Neural crest cell (in vitro differentiated cells): ENCODE measurements at regions not wholly inside any gene's neighbourhood (a gene's known extent, or its start where the extent isn't known, plus 50 kb on each side); places are given as distances from the start of the nearest gene placed in this dataset.

Experiments used
- DNase-seq: peaks from one replicate; pipeline ENCODE4 v3.0.0; 2021; ENCODE audit warnings: low read depth, mixed read lengths, low spot score
- H3K27ac Mint-ChIP-seq: one replicate; pipeline ENCODE4 v1.8.0; 2021; ENCODE audit warnings: mild to moderate bottlenecking, mixed read lengths; ENCODE audit not compliant: unreplicated experiment
- H3K27me3 Mint-ChIP-seq: 2 replicates; pipeline ENCODE4 v1.8.0; 2021; ENCODE audit warnings: low read depth, mild to moderate bottlenecking, mixed read lengths
- H3K36me3 Mint-ChIP-seq: 2 replicates; pipeline ENCODE4 v1.8.0; 2021; ENCODE audit warnings: low read depth, mild to moderate bottlenecking, mixed read lengths
- H3K4me1 Mint-ChIP-seq: 2 replicates; pipeline ENCODE4 v1.8.0; 2021; ENCODE audit warnings: mixed read lengths
- H3K4me3 Mint-ChIP-seq: one replicate; pipeline ENCODE4 v1.8.0; 2021; ENCODE audit warnings: mild to moderate bottlenecking, mixed read lengths
- H3K9me3 Mint-ChIP-seq: 2 replicates; pipeline ENCODE4 v1.8.0; 2021; ENCODE audit warnings: mixed read lengths
- TF ChIP-seq, protein P1 (sequence below): fragments of 200-600 bp; sonication (generic); conservative IDR thresholded peaks from 2 replicates; pipeline ENCODE4 v1.5.0; 2021; ENCODE audit warnings: antibody characterized with exemption, mild to moderate bottlenecking

DNA sequence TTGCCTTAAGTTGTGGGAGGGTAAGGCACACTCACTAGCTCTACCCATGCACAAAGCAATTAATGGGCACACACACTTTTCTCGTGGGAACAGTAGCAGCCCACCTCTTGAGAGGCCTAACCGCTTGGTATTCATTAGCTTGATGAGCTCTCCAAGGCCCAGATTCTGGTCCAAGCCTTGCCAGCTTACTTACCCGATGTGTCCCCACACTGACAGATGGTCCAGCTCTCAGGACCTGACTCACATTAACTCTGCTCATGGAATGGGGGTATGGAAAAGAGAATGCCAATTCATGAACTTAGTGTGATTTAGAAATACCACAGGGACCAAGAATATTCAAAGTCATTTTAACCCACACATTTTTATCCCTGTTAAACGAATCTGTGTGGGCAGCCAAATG is 106.8 kb upstream of the CACHD1 start:
- TF ChIP-seq, protein P1, sequence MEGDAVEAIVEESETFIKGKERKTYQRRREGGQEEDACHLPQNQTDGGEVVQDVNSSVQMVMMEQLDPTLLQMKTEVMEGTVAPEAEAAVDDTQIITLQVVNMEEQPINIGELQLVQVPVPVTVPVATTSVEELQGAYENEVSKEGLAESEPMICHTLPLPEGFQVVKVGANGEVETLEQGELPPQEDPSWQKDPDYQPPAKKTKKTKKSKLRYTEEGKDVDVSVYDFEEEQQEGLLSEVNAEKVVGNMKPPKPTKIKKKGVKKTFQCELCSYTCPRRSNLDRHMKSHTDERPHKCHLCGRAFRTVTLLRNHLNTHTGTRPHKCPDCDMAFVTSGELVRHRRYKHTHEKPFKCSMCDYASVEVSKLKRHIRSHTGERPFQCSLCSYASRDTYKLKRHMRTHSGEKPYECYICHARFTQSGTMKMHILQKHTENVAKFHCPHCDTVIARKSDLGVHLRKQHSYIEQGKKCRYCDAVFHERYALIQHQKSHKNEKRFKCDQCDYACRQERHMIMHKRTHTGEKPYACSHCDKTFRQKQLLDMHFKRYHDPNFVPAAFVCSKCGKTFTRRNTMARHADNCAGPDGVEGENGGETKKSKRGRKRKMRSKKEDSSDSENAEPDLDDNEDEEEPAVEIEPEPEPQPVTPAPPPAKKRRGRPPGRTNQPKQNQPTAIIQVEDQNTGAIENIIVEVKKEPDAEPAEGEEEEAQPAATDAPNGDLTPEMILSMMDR: no peak
- H3K36me3 Mint-ChIP-seq: no peaks in the 10 kb centered on the region

DNA sequence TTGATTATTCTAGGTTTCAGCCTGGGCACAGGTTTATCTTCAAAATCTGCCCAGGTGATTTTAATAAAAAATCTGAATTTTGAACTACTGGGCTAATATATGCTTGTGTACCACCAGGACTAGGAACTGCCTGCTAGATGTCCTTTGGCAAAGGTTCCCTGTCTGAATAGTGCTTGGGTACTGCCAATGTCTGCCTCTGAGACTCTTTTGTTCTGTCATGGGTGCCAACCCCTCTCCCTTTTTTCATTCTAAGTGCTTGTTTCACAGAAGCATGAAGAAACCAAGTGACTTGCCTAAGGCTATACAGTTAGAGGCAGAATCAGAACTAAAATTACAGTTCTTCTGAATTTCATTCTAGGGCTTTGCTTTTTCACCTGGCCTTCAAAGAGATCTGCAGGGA is 106.3 kb upstream of the CACHD1 start:
- H3K4me1 Mint-ChIP-seq: peaks cover 3% of the 10 kb centered on the region
- H3K27ac Mint-ChIP-seq: no peak overlapping the region
- no peaks in the 10 kb centered on the region for H3K27me3 Mint-ChIP-seq
- no peak for DNase-seq
- TF ChIP-seq, protein P1: no peak
- H3K9me3 Mint-ChIP-seq: no peaks in the 10 kb centered on the region
- H3K4me3 Mint-ChIP-seq: no peak overlapping the region
- no peaks in the 10 kb centered on the region for H3K36me3 Mint-ChIP-seq

More for the DNA sequence above, 106.8 kb upstream of the CACHD1 start:
- H3K4me1 Mint-ChIP-seq: peaks cover 5% of the 10 kb centered on the region
- no peaks in the 10 kb centered on the region for H3K9me3 Mint-ChIP-seq
- no peaks in the 10 kb centered on the region for H3K27me3 Mint-ChIP-seq
- DNase-seq: no peak
- no peak overlapping the region for H3K27ac Mint-ChIP-seq
- H3K4me3 Mint-ChIP-seq: no peak overlapping the region

DNA sequence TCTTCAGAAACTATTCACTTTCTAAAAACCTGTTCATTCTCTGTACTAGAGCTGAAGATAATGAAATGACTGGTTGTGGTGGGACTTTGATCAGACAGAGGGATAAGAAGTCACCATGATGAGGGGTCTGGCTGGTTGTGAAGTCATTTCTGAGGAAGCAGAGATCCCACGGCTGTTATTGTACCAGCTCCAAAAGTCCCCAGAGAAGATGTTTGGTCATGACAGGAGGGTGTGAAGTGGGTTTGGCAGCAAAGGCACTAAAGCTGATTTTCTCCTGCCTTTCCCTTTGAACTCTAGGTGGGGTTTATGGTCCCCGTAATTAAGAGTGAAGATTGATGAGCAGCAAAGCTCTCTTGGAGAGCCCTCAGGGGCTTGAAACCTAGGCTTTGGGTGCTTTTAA is 103.1 kb upstream of the CACHD1 start:
- TF ChIP-seq, protein P1: no peak
- H3K36me3 Mint-ChIP-seq: no peaks in the 10 kb centered on the region
- no peaks in the 10 kb centered on the region for H3K27me3 Mint-ChIP-seq
- no peak overlapping the region for H3K27ac Mint-ChIP-seq
- no peaks in the 10 kb centered on the region for H3K9me3 Mint-ChIP-seq
- H3K4me3 Mint-ChIP-seq: no peak overlapping the region
- no peak for DNase-seq
- H3K4me1 Mint-ChIP-seq: no peaks in the 10 kb centered on the region

DNA sequence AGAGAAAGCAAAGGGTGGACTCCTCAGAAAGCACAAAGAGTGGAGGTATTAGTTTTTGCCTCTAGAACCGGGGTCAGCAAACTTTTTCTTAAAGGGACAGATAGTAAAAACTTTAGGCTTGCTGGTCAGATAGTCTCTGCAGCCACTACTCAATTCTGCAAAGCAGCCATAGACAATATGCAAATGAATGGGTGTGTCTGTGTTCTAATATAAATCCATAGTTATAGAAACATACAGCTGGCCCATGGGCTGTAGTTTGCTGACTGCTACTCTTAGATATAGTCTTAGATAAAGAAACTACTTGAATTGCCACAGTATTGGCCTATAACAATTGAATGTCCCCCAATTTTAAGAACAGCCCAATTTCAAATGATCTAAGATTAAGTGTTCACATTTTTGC is 101.6 kb upstream of the CACHD1 start:
- no peaks in the 10 kb centered on the region for H3K4me1 Mint-ChIP-seq
- no peaks in the 10 kb centered on the region for H3K36me3 Mint-ChIP-seq
- no peak overlapping the region for H3K27ac Mint-ChIP-seq
- no peaks in the 10 kb centered on the region for H3K27me3 Mint-ChIP-seq
- no peak overlapping the region for H3K4me3 Mint-ChIP-seq
- no peaks in the 10 kb centered on the region for H3K9me3 Mint-ChIP-seq
- no peak for DNase-seq
- TF ChIP-seq, protein P1: no peak

DNA sequence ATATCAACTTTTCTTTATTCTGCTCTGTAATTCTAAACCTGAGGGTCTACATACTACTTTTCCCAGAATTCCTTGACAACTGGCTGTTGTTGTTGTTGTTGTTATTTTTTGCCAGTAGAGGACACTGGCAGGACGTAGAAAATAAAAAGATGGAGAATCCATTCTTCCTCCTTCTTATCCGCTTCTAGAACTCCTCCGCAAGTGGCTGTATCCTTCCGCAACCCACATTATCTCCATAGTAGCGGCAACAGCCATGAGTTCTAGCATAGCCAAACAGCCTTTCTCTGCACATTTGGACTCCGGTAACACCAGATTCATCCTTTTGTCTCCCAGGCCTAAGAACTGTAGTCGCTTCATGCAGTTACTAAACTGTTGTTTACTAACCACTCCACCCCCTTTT is 91.1 kb upstream of the CACHD1 start:
- Mint-ChIP-seq H3K4me1 (no peaks in the 10 kb centered on the region), H3K27me3 (no peaks in the 10 kb centered on the region), H3K4me3 (no peak overlapping the region), H3K36me3 (peaks cover 6% of the 10 kb centered on the region), H3K9me3 (peaks cover under 1% of the 10 kb centered on the region), H3K27ac (no peak overlapping the region)
- no peak for DNase-seq
- TF ChIP-seq, protein P1: no peak
